IMR-90 (cell line): ENCODE measurements at regions not wholly inside any gene's neighbourhood (a gene's known extent, or its start where the extent isn't known, plus 50 kb on each side); places are given as distances from the start of the nearest gene placed in this dataset.

Experiments used
- ATAC-seq: fragments of 200-7000 bp; cut with Tn5 transposase; 2 replicates; pipeline ENCODE4 v1.9.1; 2020; ENCODE audit warnings: low read depth, mild to moderate bottlenecking, moderate library complexity
- BruUV-seq: library from RNA; stranded (reverse); fragments of 400-500 nt; replicated peaks from 2 replicates; lab custom pipeline; 2021; lab: Mats Ljungman, UMichigan
- CTCF ChIA-PET: fragments of 300-600 bp; formaldehyde crosslinking; extraction: SDS; loops from one replicate; lab custom pipeline; 2021; ENCODE audit warnings: antibody characterized with exemption; lab: Yijun Ruan, JAX
- POLR2A ChIA-PET: fragments of 300-600 bp; sonication (Branson Sonifier 250); formaldehyde crosslinking; loops from one replicate; lab custom pipeline; 2022; ENCODE audit warnings: antibody characterized with exemption; ENCODE audit not compliant: unreplicated experiment; lab: Charles Lee
- DNase-seq: peaks from one replicate; pipeline ENCODE4 v3.0.0; 2013
- H2AFZ ChIP-seq: replicated peaks from 2 replicates; pipeline ENCODE3; 2013; ENCODE audit warnings: low read length, mild to moderate bottlenecking; ENCODE audit not compliant: poor library complexity
- H2AK5ac ChIP-seq: 2 replicates; pipeline ENCODE4 v1.6.1; 2013; ENCODE audit warnings: low read depth, low read length, inconsistent platforms
- H2AK9ac ChIP-seq: replicated peaks from 2 replicates; pipeline ENCODE3; 2013; ENCODE audit warnings: mild to moderate bottlenecking, low read depth, low read length, moderate library complexity; ENCODE audit not compliant: poor library complexity
- H2BK120ac ChIP-seq: 2 replicates; pipeline ENCODE4 v1.6.1; 2013; ENCODE audit warnings: low read depth, low read length, inconsistent platforms
- H2BK15ac ChIP-seq: 3 replicates; pipeline ENCODE4 v1.6.1; 2013; ENCODE audit warnings: low read depth, low read length, inconsistent platforms
- H2BK20ac ChIP-seq: 2 replicates; pipeline ENCODE4 v1.6.1; 2013; ENCODE audit warnings: low read depth, mild to moderate bottlenecking, inconsistent platforms, low read length, moderate library complexity
- H2BK5ac ChIP-seq: 2 replicates; pipeline ENCODE4 v1.6.1; 2013; ENCODE audit warnings: mild to moderate bottlenecking, low read depth, low read length, inconsistent platforms; ENCODE audit not compliant: poor library complexity, severe bottlenecking
- H3K14ac ChIP-seq: replicated peaks from 2 replicates; pipeline ENCODE4 v1.6.1; 2013; ENCODE audit warnings: low read depth, low read length, inconsistent platforms
- H3K18ac ChIP-seq: 2 replicates; pipeline ENCODE4 v1.6.1; 2013; ENCODE audit warnings: low read depth, low read length, control low read depth
- H3K23ac ChIP-seq: 2 replicates; pipeline ENCODE4 v1.6.1; 2013; ENCODE audit warnings: low read depth, low read length, inconsistent platforms
- H3K27ac ChIP-seq: 2 replicates; pipeline ENCODE4 v1.5.1; 2013; ENCODE audit warnings: mild to moderate bottlenecking, control low read depth, low read length; ENCODE audit not compliant: insufficient read depth
- H3K27me3 ChIP-seq: 2 replicates; pipeline ENCODE4 v1.6.1; 2013; ENCODE audit warnings: low read length; ENCODE audit not compliant: control insufficient read depth, insufficient read depth
- H3K36me3 ChIP-seq: 2 replicates; pipeline ENCODE4 v1.6.1; 2013; ENCODE audit warnings: low read length, mixed read lengths; ENCODE audit not compliant: control insufficient read depth, insufficient read depth
- H3K4ac ChIP-seq: 2 replicates; pipeline ENCODE4 v1.6.1; 2013; ENCODE audit warnings: low read depth, low read length, inconsistent platforms
- H3K4me1 ChIP-seq: 2 replicates; pipeline ENCODE4 v1.6.1; 2013; ENCODE audit warnings: low read length, mixed read lengths; ENCODE audit not compliant: control insufficient read depth, insufficient read depth
- H3K4me2 ChIP-seq: 2 replicates; pipeline ENCODE4 v1.6.1; 2013; ENCODE audit warnings: low read depth, mild to moderate bottlenecking, control low read depth, low read length, moderate library complexity
- H3K4me3 ChIP-seq: 2 replicates; pipeline ENCODE4 v1.5.1; 2013; ENCODE audit warnings: low read depth, mild to moderate bottlenecking, control low read depth, low read length, moderate library complexity; ENCODE audit not compliant: insufficient read depth
- H3K56ac ChIP-seq: 2 replicates; pipeline ENCODE4 v1.6.1; 2013; ENCODE audit warnings: low read length, inconsistent platforms; ENCODE audit not compliant: insufficient read depth; ENCODE audit errors: extremely low read depth
- H3K79me1 ChIP-seq, 2 experiments: 2 replicates each; pipeline ENCODE4 v1.6.1; 2013; ENCODE audit warnings: low read length in 2 of 2, inconsistent platforms in 1 of 2, low read depth in 1 of 2
- H3K9ac ChIP-seq: 2 replicates; pipeline ENCODE4 v1.6.1; 2013; ENCODE audit warnings: low read depth, low read length, control low read depth
- H3K9me1 ChIP-seq: 2 replicates; pipeline ENCODE4 v1.6.1; 2013; ENCODE audit warnings: low read length, inconsistent platforms; ENCODE audit not compliant: insufficient read depth
- H3K9me3 ChIP-seq: 2 replicates; pipeline ENCODE4 v1.6.1; 2013; ENCODE audit warnings: low read length; ENCODE audit not compliant: control insufficient read depth, insufficient read depth
- H4K20me1 ChIP-seq: 2 replicates; pipeline ENCODE4 v1.6.1; 2013; ENCODE audit warnings: low read length, inconsistent platforms; ENCODE audit not compliant: insufficient read depth
- H4K5ac ChIP-seq: 2 replicates; pipeline ENCODE4 v1.6.1; 2013; ENCODE audit warnings: mild to moderate bottlenecking, low read depth, low read length, control low read depth
- H4K8ac ChIP-seq, 2 experiments: 2 replicates each; pipeline ENCODE4 v1.6.1; 2013; ENCODE audit warnings: low read depth in 2 of 2, low read length in 2 of 2, control low read depth in 1 of 2, inconsistent platforms in 1 of 2
- H4K91ac ChIP-seq: 2 replicates; pipeline ENCODE4 v1.6.1; 2013; ENCODE audit warnings: low read depth, low read length, inconsistent platforms; ENCODE audit not compliant: insufficient read depth
- MAZ ChIP-seq: IDR thresholded peaks from 2 replicates; pipeline ENCODE4 v1.6.1; 2012; ENCODE audit warnings: low read depth, mild to moderate bottlenecking, low read length, improper control_type of control experiment, moderate library complexity, borderline replicate concordance
- POLR2A ChIP-seq: IDR thresholded peaks from 2 replicates; pipeline ENCODE4 v1.6.1; 2012; ENCODE audit warnings: mild to moderate bottlenecking, low read depth, low read length
- USF2 ChIP-seq: fragments of 150-350 bp; IDR thresholded peaks from 2 replicates; pipeline ENCODE4 v1.6.1; 2017; ENCODE audit warnings: mild to moderate bottlenecking, antibody characterized with exemption, low read length, low read depth
- WGBS, 2 experiments: methylation state at CpG; one replicate each; pipeline versions ENCODE4 v1.1.5 to v1.1.7; 2013; ENCODE audit warnings: missing lambda C conversion rate in 2 of 2; ENCODE audit not compliant: insufficient read length in 1 of 2; ENCODE audit errors: extremely low coverage in 2 of 2; 5-methylcytosine and 5-hydroxymethylcytosine counted together
- dilution Hi-C: fragments of 300-500 bp; cut with HindIII; formaldehyde crosslinking; loops from one replicate; pipeline ENCODE4 v1.14.3; 2018; ENCODE audit warnings: low sequenced_read_pairs; ENCODE audit not compliant: unreplicated experiment
- in situ Hi-C: fragments of 300-500 bp; cut with MboI; formaldehyde crosslinking; loops from 3 replicates; pipeline ENCODE4 v1.14.3; 2019; ENCODE audit warnings: low sequenced_read_pairs, inconsistent platforms, mixed read lengths
- intact Hi-C: fragments of 100-400 bp; cut with micrococcal nuclease; formaldehyde crosslinking; loops from 2 replicates; pipeline ENCODE4 v1.10.0; 2022

- ChIA-PET CTCF (interaction anchor here (0.6 kb wide), 1 partner anchor 37 kb away, joined by 3 read pairs; no protein-coding TSS in a partner anchor), POLR2A (no interaction called here)
- H3K56ac ChIP-seq = no peak overlapping the region
- no peaks in the 10 kb centered on the region for H4K20me1 ChIP-seq
- TF ChIP-seq MAZ (no peak), USF2 (no peak), POLR2A (no peak)
- H2AK9ac ChIP-seq = no peak overlapping the region
- no peak overlapping the region for H3K4me3 ChIP-seq
- H2AK5ac ChIP-seq = no peak overlapping the region
- ATAC-seq (no peak), DNase-seq (no peak)
- no peaks in the 10 kb centered on the region for H3K9me1 ChIP-seq
- intact Hi-C loops = no loop called here
- no peak overlapping the region for H2BK20ac ChIP-seq
- no peak overlapping the region for H3K18ac ChIP-seq
- dilution Hi-C loops = no loop called here
- 67% methylated on average over 1 of the region's 7 CpGs; no CpG with 5 or more reads in 1 of the 2 experiments for WGBS, 2 experiments
- no peak overlapping the region for H2BK15ac ChIP-seq
- H3K9ac ChIP-seq = no peak overlapping the region
- H2BK120ac ChIP-seq = no peak overlapping the region
- no peak overlapping the region for H4K8ac ChIP-seq
- no peak overlapping the region for H4K5ac ChIP-seq
- H3K79me1 ChIP-seq = no peaks in the 10 kb centered on the region
- no peak overlapping the region for H3K4ac ChIP-seq
- H2BK5ac ChIP-seq = no peak overlapping the region
- H4K91ac ChIP-seq = no peak overlapping the region
- no peaks in the 10 kb centered on the region for H3K9me3 ChIP-seq
- no peak overlapping the region for H3K27ac ChIP-seq
- H3K23ac ChIP-seq = no peak overlapping the region
- no peak overlapping the region for H3K4me2 ChIP-seq
- H3K27me3 ChIP-seq = no peaks in the 10 kb centered on the region
- H3K14ac ChIP-seq = no peak overlapping the region
- in situ Hi-C loops = no loop called here
- no peaks in the 10 kb centered on the region for H3K36me3 ChIP-seq
- no peak overlapping the region for H2AFZ ChIP-seq
- BruUV-seq = no TSS peak
- H3K4me1 ChIP-seq = no peaks in the 10 kb centered on the region
Measured at GRCh38 chr1:29984862-29985605, 738.4 kb downstream of the MATN1 start.
